ENCODE measurements at regions not wholly inside any gene's neighbourhood (a gene's known extent, or its start where the extent isn't known, plus 50 kb on each side); places are given as distances from the start of the nearest gene placed in this dataset.

- DNase-seq (ENCODE audit: low read depth in 2 of 2), result no peak
These were observed 54.6 kb upstream of the NCAM2 start for GRCh38 chr21:20943561-20943997.

- no peak for DNase-seq (ENCODE audit: low read depth in 2 of 2)
These were observed 54.1 kb upstream of the NCAM2 start for GRCh38 chr21:20944139-20944538.

DNA sequence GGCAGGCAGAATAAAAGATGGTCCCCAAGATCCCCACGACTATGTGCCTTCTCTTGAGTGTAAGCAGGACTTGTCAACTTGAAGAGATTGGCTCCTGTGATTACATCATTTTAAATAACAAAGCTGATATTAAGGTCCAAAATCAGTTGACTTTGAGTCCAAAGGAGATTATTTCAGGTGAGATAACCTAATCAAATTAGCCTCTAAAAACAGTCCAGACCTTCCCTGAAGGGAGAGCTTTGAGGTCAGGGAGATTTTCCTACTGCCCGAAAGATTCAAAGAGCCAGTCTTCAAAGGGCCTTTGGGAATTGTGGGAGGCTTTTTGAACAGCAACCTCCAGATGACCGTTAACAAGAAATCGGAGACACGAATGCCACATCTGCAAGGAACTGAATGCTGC lies 51.5 kb upstream of the NCAM2 start:
- no peak for DNase-seq (ENCODE audit: low read depth in 2 of 2)

Data from stimulated activated CD8-positive, alpha-beta memory T cell treated with anti-CD3 and anti-CD28 coated beads, Interleukin-2, amount 100 ng/mL, for 48 hours (primary cell).